Left renal cortex interstitium (tissue), 4 donors: ENCODE measurements at regions not wholly inside any gene's neighbourhood (a gene's known extent, or its start where the extent isn't known, plus 50 kb on each side); places are given as distances from the start of the nearest gene placed in this dataset.

Experiments
- DNase-seq, 4 donors: peaks; one replicate each; pipeline ENCODE4 v3.0.0-alpha.2; 2013; ENCODE audit warnings: low read depth in 4 of 4, low spot score in 2 of 4, missing footprints in 1 of 4

- DNase-seq: no peak
These were observed 82.7 kb upstream of the MBNL1 start for GRCh38 chr3:152185891-152186630.

GRCh38 chr3:152190636-152191183, 78.0 kb upstream of the MBNL1 start:
- no peak for DNase-seq

- no peak for DNase-seq
These were observed 76.7 kb upstream of the MBNL1 start for GRCh38 chr3:152192050-152192449.

- DNase-seq: no peak
These were observed 75.6 kb upstream of the MBNL1 start for GRCh38 chr3:152192936-152193672.

- no peak for DNase-seq
These were observed 75.0 kb upstream of the MBNL1 start for GRCh38 chr3:152193673-152194267.

- no peak for DNase-seq
These were observed 73.5 kb upstream of the MBNL1 start for GRCh38 chr3:152195206-152195605.

- no peak for DNase-seq
These were observed 71.9 kb upstream of the MBNL1 start for GRCh38 chr3:152196782-152197181.

- no peak for DNase-seq
These were observed 71.3 kb upstream of the MBNL1 start for GRCh38 chr3:152197451-152197850.

- DNase-seq: no peak
These were observed 70.8 kb upstream of the MBNL1 start for GRCh38 chr3:152197937-152198336.

- DNase-seq: no peak
These were observed 70.1 kb upstream of the MBNL1 start for GRCh38 chr3:152198665-152199064.

GRCh38 chr3:152199102-152199840, 69.5 kb upstream of the MBNL1 start:
- DNase-seq: no peak

GRCh38 chr3:152200476-152201420, 68.0 kb upstream of the MBNL1 start:
- DNase-seq: no peak

- no peak for DNase-seq
These were observed 65.6 kb upstream of the MBNL1 start for GRCh38 chr3:152202976-152203626.

- no peak for DNase-seq
These were observed 65.1 kb upstream of the MBNL1 start for GRCh38 chr3:152203652-152204051.

GRCh38 chr3:152204218-152204617, 64.5 kb upstream of the MBNL1 start:
- no peak for DNase-seq

GRCh38 chr3:152205097-152205593, 63.6 kb upstream of the MBNL1 start:
- DNase-seq: no peak

GRCh38 chr3:152206243-152206760, 62.4 kb upstream of the MBNL1 start:
- DNase-seq: no peak

- DNase-seq: no peak
These were observed 60.3 kb upstream of the MBNL1 start for GRCh38 chr3:152208439-152208838.

GRCh38 chr3:152209060-152209459, 59.7 kb upstream of the MBNL1 start:
- no peak for DNase-seq
